ENCODE measurements at regions not wholly inside any gene's neighbourhood (a gene's known extent, or its start where the extent isn't known, plus 50 kb on each side); places are given as distances from the start of the nearest gene placed in this dataset.

DNA sequence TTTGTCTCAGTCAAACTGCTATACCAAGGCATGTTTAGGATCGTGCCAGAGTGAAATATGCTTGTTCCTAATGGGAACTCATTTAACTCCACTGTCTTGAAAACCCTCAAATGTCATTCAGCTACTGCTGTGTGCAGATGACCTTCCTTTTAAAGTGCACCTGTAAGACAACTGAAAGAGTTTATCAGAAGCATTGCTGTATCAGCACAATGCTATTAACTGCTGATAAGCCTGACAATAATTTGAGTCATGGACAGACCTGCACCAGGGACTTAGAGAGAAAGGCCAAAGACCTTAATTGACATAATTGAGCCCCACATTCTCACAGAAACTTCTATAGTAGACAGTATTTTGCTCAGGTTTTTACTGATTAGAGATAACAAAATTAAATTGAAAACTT, 557.9 kb downstream of the DIPK2A start:
- ChIA-PET CTCF (no interaction called here), POLR2A (no interaction called here)
- H3K27ac Mint-ChIP-seq, result no peak overlapping the region

DNA sequence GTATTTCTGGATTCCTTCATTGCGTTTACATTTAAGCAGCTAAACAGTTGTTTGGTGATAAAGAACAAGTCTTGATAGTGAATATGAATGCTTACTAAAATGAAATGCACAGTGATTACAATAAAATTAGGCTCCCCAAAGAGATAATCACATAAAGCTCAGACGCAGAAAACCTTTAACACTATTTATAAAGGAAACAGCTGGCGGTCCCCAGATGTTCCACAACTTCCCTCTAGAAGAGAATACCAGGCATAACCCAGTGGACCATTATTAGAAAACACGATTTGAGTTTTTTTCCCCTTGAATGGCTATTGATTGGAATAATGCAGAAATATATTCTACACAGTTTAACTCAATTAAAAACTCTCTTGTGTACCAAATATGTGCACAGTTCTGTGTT, 573.2 kb downstream of the DIPK2A start:
- Mint-ChIP-seq H3K27ac (no peak overlapping the region), H3K4me3 (no peak overlapping the region), H3K36me3 (ENCODE audit: low read depth) (no peaks in the 10 kb centered on the region), H3K4me1 (no peaks in the 10 kb centered on the region), H3K27me3 (no peaks in the 10 kb centered on the region), H3K9me3 (no peaks in the 10 kb centered on the region)
- ChIA-PET POLR2A (no interaction called here), CTCF (no interaction called here)
- ATAC-seq (ENCODE audit: low read depth) (no peak), DNase-seq (no peak)
- intact Hi-C loops (cut with micrococcal nuclease), result no loop called here
- no peak for TF ChIP-seq CTCF (IDR thresholded peaks at IDR 0.05)

More for the DNA sequence above, 557.9 kb downstream of the DIPK2A start:
- Mint-ChIP-seq H3K9me3 (no peaks in the 10 kb centered on the region), H3K4me3 (no peak overlapping the region), H3K36me3 (ENCODE audit: low read depth) (no peaks in the 10 kb centered on the region), H3K27me3 (no peaks in the 10 kb centered on the region), H3K4me1 (no peaks in the 10 kb centered on the region)
- TF ChIP-seq CTCF (IDR thresholded peaks at IDR 0.05), result no peak
- no peak for ATAC-seq (ENCODE audit: low read depth)
- DNase-seq, result no peak
- intact Hi-C loops (cut with micrococcal nuclease), result no loop called here

GRCh38 chr3:144546539-144546938, 574.9 kb downstream of the DIPK2A start:
- CTCF ChIA-PET, result no interaction called here
- Mint-ChIP-seq H3K4me3 (no peak overlapping the region), H3K27me3 (no peaks in the 10 kb centered on the region), H3K27ac (no peak overlapping the region), H3K9me3 (no peaks in the 10 kb centered on the region), H3K4me1 (no peaks in the 10 kb centered on the region), H3K36me3 (ENCODE audit: low read depth) (no peaks in the 10 kb centered on the region)
- ATAC-seq (ENCODE audit: low read depth) (no peak), DNase-seq (no peak)
- intact Hi-C loops (cut with micrococcal nuclease), result no loop called here
- TF ChIP-seq CTCF (IDR thresholded peaks at IDR 0.05), result no peak
- POLR2A ChIA-PET, result no interaction called here

DNA sequence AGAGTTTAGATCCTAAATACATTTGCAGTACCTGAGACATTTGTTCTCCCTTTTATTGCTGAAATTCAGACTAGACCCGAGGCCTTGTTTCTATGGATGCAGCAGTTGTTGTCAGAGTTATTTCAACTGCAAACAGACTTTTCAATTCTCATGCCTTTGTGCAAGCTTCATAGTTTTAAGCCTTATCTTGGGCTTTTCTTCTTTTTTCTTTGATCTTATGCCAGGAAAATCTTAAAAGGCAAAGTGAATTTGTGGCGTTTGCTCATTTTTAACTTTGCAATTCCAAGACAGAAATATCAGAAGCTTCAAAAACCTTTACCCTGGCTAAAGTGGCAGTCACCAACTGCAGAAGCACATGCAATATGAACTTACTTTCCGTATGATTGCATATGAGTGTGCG, 576.7 kb downstream of the DIPK2A start:
- ATAC-seq (ENCODE audit: low read depth), result no peak
- CTCF ChIA-PET, result no interaction called here
- TF ChIP-seq CTCF (IDR thresholded peaks at IDR 0.05), result no peak
- DNase-seq, result no peak
- no peaks in the 10 kb centered on the region for H3K36me3 Mint-ChIP-seq (ENCODE audit: low read depth)
- H3K9me3 Mint-ChIP-seq, result no peaks in the 10 kb centered on the region
- no peak overlapping the region for H3K27ac Mint-ChIP-seq
- no peaks in the 10 kb centered on the region for H3K27me3 Mint-ChIP-seq
- POLR2A ChIA-PET, result no interaction called here
- H3K4me3 Mint-ChIP-seq, result no peak overlapping the region
- no peaks in the 10 kb centered on the region for H3K4me1 Mint-ChIP-seq
- intact Hi-C loops (cut with micrococcal nuclease), result no loop called here

GRCh38 chr3:144549166-144549565, 577.5 kb downstream of the DIPK2A start:
- no peak for DNase-seq
- H3K27me3 Mint-ChIP-seq, result no peaks in the 10 kb centered on the region
- intact Hi-C loops (cut with micrococcal nuclease), result no loop called here
- no peak overlapping the region for H3K4me3 Mint-ChIP-seq
- no peak for ATAC-seq (ENCODE audit: low read depth)
- no peaks in the 10 kb centered on the region for H3K4me1 Mint-ChIP-seq
- TF ChIP-seq CTCF (IDR thresholded peaks at IDR 0.05), result no peak
- no peaks in the 10 kb centered on the region for H3K36me3 Mint-ChIP-seq (ENCODE audit: low read depth)
- ChIA-PET POLR2A (no interaction called here), CTCF (no interaction called here)
- H3K27ac Mint-ChIP-seq, result no peak overlapping the region
- no peaks in the 10 kb centered on the region for H3K9me3 Mint-ChIP-seq

Measured in activated B cell treated with CpG ODN at 0.5 μM for 24 hours (primary cell).